ENCODE measurements at regions not wholly inside any gene's neighbourhood (a gene's known extent, or its start where the extent isn't known, plus 50 kb on each side); places are given as distances from the start of the nearest gene placed in this dataset.

- H3K27me3 ChIP-seq (ENCODE audit: control insufficient read depth, insufficient read depth, low read length) = no peaks in the 10 kb centered on the region
- H3K36me3 ChIP-seq (ENCODE audit: control insufficient read depth in 2 of 3, insufficient read depth in 3 of 3, low read length in 3 of 3) = no peaks in the 10 kb centered on the region
- H3K9me3 ChIP-seq (ENCODE audit: control insufficient read depth in 2 of 3, insufficient read depth in 1 of 3, low read length in 3 of 3) = peaks cover 0 to 2% (median 0%) of the 10 kb centered on the region in 3 donors
- no peak overlapping the region for H3K27ac ChIP-seq (ENCODE audit: low read depth in 2 of 2, low read length in 2 of 2)
- FAIRE-seq (no peak), DNase-seq (peak in 1 of 5 donors; percentile 25)
- no peak for TF ChIP-seq CTCF (IDR thresholded peaks at IDR 0.05; ENCODE audit: borderline replicate concordance, extremely low read depth, insufficient read depth)
- no peaks in the 10 kb centered on the region for H3K4me1 ChIP-seq (ENCODE audit: control insufficient read depth in 2 of 3, insufficient read depth in 2 of 3, low read depth in 1 of 3, low read length in 3 of 3)
- intact Hi-C loops (cut with DNase I) = no loop called here
- H3K4me3 ChIP-seq (ENCODE audit: low read length in 3 of 3) = no peak overlapping the region
- no peak overlapping the region for H3K9ac ChIP-seq (ENCODE audit: low read length in 3 of 3)
These were observed 137.5 kb downstream of the ICE1 start for GRCh38 chr5:5560016-5560415.

GRCh38 chr5:5558638-5559527 is 136.4 kb downstream of the ICE1 start:
- intact Hi-C loops (cut with DNase I) = no loop called here
- no peak for TF ChIP-seq CTCF (IDR thresholded peaks at IDR 0.05; ENCODE audit: borderline replicate concordance, extremely low read depth, insufficient read depth)
- Histone ChIP-seq H3K9ac (ENCODE audit: low read length in 3 of 3) (no peak overlapping the region), H3K4me1 (ENCODE audit: control insufficient read depth in 2 of 3, insufficient read depth in 2 of 3, low read depth in 1 of 3, low read length in 3 of 3) (no peaks in the 10 kb centered on the region), H3K27me3 (ENCODE audit: control insufficient read depth, insufficient read depth, low read length) (no peaks in the 10 kb centered on the region), H3K9me3 (ENCODE audit: control insufficient read depth in 2 of 3, insufficient read depth in 1 of 3, low read length in 3 of 3) (peaks cover 0 to 4% (median 0%) of the 10 kb centered on the region in 3 donors), H3K36me3 (ENCODE audit: control insufficient read depth in 2 of 3, insufficient read depth in 3 of 3, low read length in 3 of 3) (no peaks in the 10 kb centered on the region), H3K27ac (ENCODE audit: low read depth in 2 of 2, low read length in 2 of 2) (no peak overlapping the region), H3K4me3 (ENCODE audit: low read length in 3 of 3) (no peak overlapping the region)
- FAIRE-seq (no peak), DNase-seq (no peak)

- Histone ChIP-seq H3K27ac (ENCODE audit: low read depth in 2 of 2, low read length in 2 of 2) (no peak overlapping the region), H3K4me3 (ENCODE audit: low read length in 3 of 3) (no peak overlapping the region), H3K9ac (ENCODE audit: low read length in 3 of 3) (no peak overlapping the region), H3K4me1 (ENCODE audit: control insufficient read depth in 2 of 3, insufficient read depth in 2 of 3, low read depth in 1 of 3, low read length in 3 of 3) (no peaks in the 10 kb centered on the region), H3K36me3 (ENCODE audit: control insufficient read depth in 2 of 3, insufficient read depth in 3 of 3, low read length in 3 of 3) (no peaks in the 10 kb centered on the region), H3K27me3 (ENCODE audit: control insufficient read depth, insufficient read depth, low read length) (no peaks in the 10 kb centered on the region), H3K9me3 (ENCODE audit: control insufficient read depth in 2 of 3, insufficient read depth in 1 of 3, low read length in 3 of 3) (peaks cover 0 to 4% (median 0%) of the 10 kb centered on the region in 3 donors)
- DNase-seq (no peak), FAIRE-seq (no peak)
- intact Hi-C loops (cut with DNase I) = no loop called here
- TF ChIP-seq CTCF (IDR thresholded peaks at IDR 0.05; ENCODE audit: borderline replicate concordance, extremely low read depth, insufficient read depth) = no peak
These were observed 135.6 kb downstream of the ICE1 start for GRCh38 chr5:5558102-5558501.
